GM12878 (cell line): ENCODE measurements at regions not wholly inside any gene's neighbourhood (a gene's known extent, or its start where the extent isn't known, plus 50 kb on each side); places are given as distances from the start of the nearest gene placed in this dataset.

Experiments used
- ATAC-seq: fragments of 200-7000 bp; cut with Tn5 transposase; 3 replicates; pipeline ENCODE4 v1.9.1; 2020; ENCODE audit warnings: mild to moderate bottlenecking, moderate library complexity
- BruUV-seq: library from RNA; stranded (reverse); fragments of 400-500 nt; replicated peaks from 2 replicates; lab custom pipeline; 2021; lab: Mats Ljungman, UMichigan
- CTCF ChIA-PET: fragments of 300-600 bp; sonication (Branson Sonifier 250); formaldehyde crosslinking; extraction: SDS; loops from one replicate; lab custom pipeline; 2021; ENCODE audit warnings: inconsistent platforms; lab: Yijun Ruan, JAX
- POLR2A ChIA-PET: fragments of 350-600 bp; formaldehyde crosslinking; extraction: SDS; loops from one replicate; lab custom pipeline; 2021; ENCODE audit warnings: inconsistent platforms; lab: Charles Lee
- RAD21 ChIA-PET: fragments of 300-600 bp; sonication (Branson Sonifier 250); formaldehyde crosslinking; loops from one replicate; lab custom pipeline; 2023; ENCODE audit warnings: antibody characterized with exemption; ENCODE audit not compliant: unreplicated experiment; lab: Charles Lee
- SMC1A ChIA-PET: fragments of 300-600 bp; sonication (Branson Sonifier 250); formaldehyde crosslinking; loops from one replicate; lab custom pipeline; 2023; ENCODE audit not compliant: unreplicated experiment, uncharacterized antibody; lab: Charles Lee
- DNase-seq: peaks from one replicate; pipeline ENCODE4 v3.0.0-alpha.2; 2011; ENCODE audit warnings: low read depth, low spot score
- FAIRE-seq: peaks from 3 replicates; lab custom pipeline; 2011; peaks lifted over from hg19 to GRCh38; lab: Jason Lieb, UNC
- H2AFZ ChIP-seq: 2 replicates; pipeline ENCODE4 v1.6.0; 2011; ENCODE audit warnings: low read depth, low read length, control low read depth; ENCODE audit not compliant: control insufficient read depth
- H3K27ac ChIP-seq: 2 replicates; pipeline ENCODE4 v1.5.1; 2011; ENCODE audit warnings: control low read depth; ENCODE audit not compliant: control insufficient read depth, insufficient read depth
- H3K27me3 ChIP-seq, 2 experiments: replicated peaks in 1 of 2; 2 replicates each; pipeline versions ENCODE4 v1.6.0 to v1.6.1; 2011; ENCODE audit warnings: low read length in 1 of 2; ENCODE audit not compliant: control insufficient read depth in 2 of 2, insufficient read depth in 2 of 2
- H3K36me3 ChIP-seq, 2 experiments: 2 replicates each; pipeline ENCODE4 v1.5.1; 2011; ENCODE audit warnings: low read length in 1 of 2; ENCODE audit not compliant: control insufficient read depth in 2 of 2, insufficient read depth in 2 of 2
- H3K4me1 ChIP-seq: 2 replicates; pipeline ENCODE4 v1.6.1; 2011; ENCODE audit warnings: mild to moderate bottlenecking, low read length, moderate library complexity, mixed read lengths; ENCODE audit not compliant: control insufficient read depth, insufficient read depth
- H3K4me2 ChIP-seq: 2 replicates; pipeline ENCODE4 v1.6.0; 2011; ENCODE audit warnings: control low read depth; ENCODE audit not compliant: control insufficient read depth, insufficient read depth
- H3K4me3 ChIP-seq: fragments of 200-600 bp; sonication (generic); 2 replicates; pipeline ENCODE4 v1.5.1; 2016
- H3K79me2 ChIP-seq: 2 replicates; pipeline ENCODE4 v1.6.0; 2011; ENCODE audit warnings: low read length; ENCODE audit not compliant: control insufficient read depth, insufficient read depth
- H3K9ac ChIP-seq: 2 replicates; pipeline ENCODE4 v1.8.0; 2011; ENCODE audit warnings: low read length, control low read depth, mixed read lengths; ENCODE audit not compliant: control insufficient read depth, insufficient read depth
- H3K9me3 ChIP-seq: replicated peaks from 3 replicates; pipeline ENCODE4 v1.5.1; 2011; ENCODE audit warnings: mild to moderate bottlenecking, low read length; ENCODE audit not compliant: control insufficient read depth, insufficient read depth
- H4K20me1 ChIP-seq: 2 replicates; pipeline ENCODE4 v1.6.0; 2011; ENCODE audit not compliant: control insufficient read depth, insufficient read depth
- CHD2 ChIP-seq: IDR thresholded peaks from 2 replicates; pipeline ENCODE4 v1.6.1; 2011; ENCODE audit warnings: low read depth, low read length, improper control_type of control experiment, borderline replicate concordance
- HDAC2 ChIP-seq: fragments of 200-600 bp; sonication (generic); IDR thresholded peaks from 2 replicates; pipeline ENCODE4 v1.6.1; 2017
- HDAC6 ChIP-seq: fragments of 200-600 bp; sonication (generic); IDR thresholded peaks from one replicate; pipeline ENCODE4 v1.8.0; 2017; ENCODE audit warnings: antibody characterized with exemption; ENCODE audit not compliant: unreplicated experiment
- IKZF1 ChIP-seq: fragments of 450-650 bp; conservative IDR thresholded peaks from 2 replicates; pipeline ENCODE4 v1.6.1; 2017; ENCODE audit warnings: antibody characterized with exemption, mild to moderate bottlenecking
- MEF2A ChIP-seq: IDR thresholded peaks from 2 replicates; pipeline ENCODE4 v1.6.1; 2011; ENCODE audit warnings: low read depth, mild to moderate bottlenecking, low read length, moderate library complexity; ENCODE audit not compliant: insufficient read depth
- NRF1 ChIP-seq: conservative IDR thresholded peaks from 2 replicates; pipeline ENCODE4 v1.6.1; 2011; ENCODE audit warnings: mild to moderate bottlenecking, low read depth, low read length, improper control_type of control experiment
- POLR2AphosphoS2 ChIP-seq: IDR thresholded peaks from 2 replicates; pipeline ENCODE4 v1.6.1; 2011; ENCODE audit warnings: low read depth, mild to moderate bottlenecking, low read length, improper control_type of control experiment, moderate library complexity
- ZBED1 ChIP-seq: IDR thresholded peaks from 2 replicates; pipeline ENCODE4 v1.6.1; 2016; ENCODE audit warnings: borderline replicate concordance
- ZNF207 ChIP-seq: fragments of 450-650 bp; IDR thresholded peaks from 2 replicates; pipeline ENCODE4 v1.6.1; 2014; ENCODE audit warnings: antibody characterized with exemption, mild to moderate bottlenecking, borderline replicate concordance
- ZZZ3 ChIP-seq: IDR thresholded peaks from 2 replicates; pipeline ENCODE4 v1.6.1; 2011; ENCODE audit warnings: low read depth; ENCODE audit not compliant: control insufficient read depth, insufficient read length
- WGBS: methylation state at CpG from one replicate; pipeline ENCODE4 v1.1.6; 2016; ENCODE audit warnings: low lambda C conversion rate; ENCODE audit not compliant: insufficient replicate concordance, insufficient coverage; ENCODE audit errors: missing lambda C conversion rate; 5-methylcytosine and 5-hydroxymethylcytosine counted together
- in situ Hi-C: fragments of 300-500 bp; cut with MboI; formaldehyde crosslinking; loops from 9 replicates; pipeline ENCODE4 v1.14.3; 2018; ENCODE audit warnings: mixed read lengths
- intact Hi-C: fragments of 100-400 bp; cut with micrococcal nuclease; formaldehyde crosslinking; loops from one replicate; pipeline ENCODE4 v1.14.2; 2022; ENCODE audit not compliant: unreplicated experiment
- TF ChIP-seq, protein P1 (sequence below): IDR thresholded peaks from 2 replicates; pipeline ENCODE4 v1.6.1; 2011; ENCODE audit warnings: borderline replicate concordance, low read depth, mild to moderate bottlenecking, moderate library complexity, mixed read lengths, low read length; ENCODE audit not compliant: insufficient read depth; ENCODE audit errors: extremely low read length
- TF ChIP-seq, protein P2 (sequence below): IDR thresholded peaks from 2 replicates; pipeline ENCODE4 v1.6.1; 2012; ENCODE audit warnings: improper control_type of control experiment, low read depth, low read length; ENCODE audit not compliant: insufficient replicate concordance
- TF ChIP-seq, protein P3 (sequence below): fragments of 450-650 bp; IDR thresholded peaks from 2 replicates; pipeline ENCODE4 v1.6.1; 2016; ENCODE audit warnings: mild to moderate bottlenecking

DNA sequence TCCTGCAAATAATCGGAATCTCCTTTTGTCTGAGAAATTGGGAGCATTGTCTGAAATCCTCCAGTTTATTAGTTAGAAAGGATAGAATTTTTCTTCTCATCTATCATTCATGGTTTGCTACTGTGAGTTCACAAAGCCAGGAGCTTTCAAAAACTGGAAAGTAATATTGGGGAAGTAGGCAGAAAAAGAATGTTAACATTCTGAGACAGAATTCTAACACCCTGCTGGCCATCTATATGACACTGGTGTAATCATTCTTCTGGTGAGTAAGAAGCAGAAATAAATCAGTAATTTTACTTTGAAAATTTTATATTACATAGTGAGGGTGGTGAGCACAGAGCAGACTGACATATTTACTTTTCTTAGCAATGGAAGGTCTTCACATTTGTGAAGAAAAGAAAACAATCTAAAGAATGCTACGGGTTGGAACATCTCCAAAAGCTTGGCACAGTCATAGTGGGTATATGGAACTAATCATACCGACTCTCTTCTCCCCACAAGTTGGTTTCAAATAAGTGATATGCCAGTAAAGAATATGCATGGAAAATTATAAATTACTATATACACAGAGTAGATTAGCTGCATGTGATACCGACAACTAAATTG, 344.9 kb downstream of the LPIN1 start:
- no peaks in the 10 kb centered on the region for H3K4me1 ChIP-seq
- no peak overlapping the region for H3K4me2 ChIP-seq
- BruUV-seq: no TSS peak
- H2AFZ ChIP-seq: no peak overlapping the region
- H3K79me2 ChIP-seq: no peaks in the 10 kb centered on the region
- no peaks in the 10 kb centered on the region for H3K36me3 ChIP-seq
- FAIRE-seq: no peak
- RAD21 ChIA-PET: interaction anchor here (1.3 kb wide), 1 partner anchor 85 kb away, joined by 3 read pairs; no protein-coding TSS in a partner anchor
- no peak for DNase-seq
- no peak overlapping the region for H3K27ac ChIP-seq
- intact Hi-C loops (no loop called here), in situ Hi-C loops (no loop called here)
- POLR2A ChIA-PET: interaction anchor here (0.6 kb wide), 1 partner anchor 688 kb away, joined by 7 read pairs; no protein-coding TSS in a partner anchor
- no peaks in the 10 kb centered on the region; the same call in 2 of the 3 replicates for H3K9me3 ChIP-seq
- CTCF ChIA-PET: interaction anchor here (1.4 kb wide), 1 partner anchor 20 kb away, joined by 3 read pairs; no protein-coding TSS in a partner anchor
- H3K9ac ChIP-seq: no peak overlapping the region
- no peaks in the 10 kb centered on the region for H3K27me3 ChIP-seq
- no peak overlapping the region for H3K4me3 ChIP-seq
- no peak for ATAC-seq
- SMC1A ChIA-PET: interaction anchor here (1.5 kb wide), 1 partner anchor 9 kb away, joined by 3 read pairs; no protein-coding TSS in a partner anchor
- H4K20me1 ChIP-seq: no peaks in the 10 kb centered on the region
- TF ChIP-seq, protein P1, sequence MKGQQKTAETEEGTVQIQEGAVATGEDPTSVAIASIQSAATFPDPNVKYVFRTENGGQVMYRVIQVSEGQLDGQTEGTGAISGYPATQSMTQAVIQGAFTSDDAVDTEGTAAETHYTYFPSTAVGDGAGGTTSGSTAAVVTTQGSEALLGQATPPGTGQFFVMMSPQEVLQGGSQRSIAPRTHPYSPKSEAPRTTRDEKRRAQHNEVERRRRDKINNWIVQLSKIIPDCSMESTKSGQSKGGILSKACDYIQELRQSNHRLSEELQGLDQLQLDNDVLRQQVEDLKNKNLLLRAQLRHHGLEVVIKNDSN: no peak
- no peak for TF ChIP-seq ZBED1
- no peak for TF ChIP-seq HDAC6
- no peak for TF ChIP-seq MEF2A
- TF ChIP-seq IKZF1: no peak
- TF ChIP-seq HDAC2: no peak
- TF ChIP-seq, protein P2, sequence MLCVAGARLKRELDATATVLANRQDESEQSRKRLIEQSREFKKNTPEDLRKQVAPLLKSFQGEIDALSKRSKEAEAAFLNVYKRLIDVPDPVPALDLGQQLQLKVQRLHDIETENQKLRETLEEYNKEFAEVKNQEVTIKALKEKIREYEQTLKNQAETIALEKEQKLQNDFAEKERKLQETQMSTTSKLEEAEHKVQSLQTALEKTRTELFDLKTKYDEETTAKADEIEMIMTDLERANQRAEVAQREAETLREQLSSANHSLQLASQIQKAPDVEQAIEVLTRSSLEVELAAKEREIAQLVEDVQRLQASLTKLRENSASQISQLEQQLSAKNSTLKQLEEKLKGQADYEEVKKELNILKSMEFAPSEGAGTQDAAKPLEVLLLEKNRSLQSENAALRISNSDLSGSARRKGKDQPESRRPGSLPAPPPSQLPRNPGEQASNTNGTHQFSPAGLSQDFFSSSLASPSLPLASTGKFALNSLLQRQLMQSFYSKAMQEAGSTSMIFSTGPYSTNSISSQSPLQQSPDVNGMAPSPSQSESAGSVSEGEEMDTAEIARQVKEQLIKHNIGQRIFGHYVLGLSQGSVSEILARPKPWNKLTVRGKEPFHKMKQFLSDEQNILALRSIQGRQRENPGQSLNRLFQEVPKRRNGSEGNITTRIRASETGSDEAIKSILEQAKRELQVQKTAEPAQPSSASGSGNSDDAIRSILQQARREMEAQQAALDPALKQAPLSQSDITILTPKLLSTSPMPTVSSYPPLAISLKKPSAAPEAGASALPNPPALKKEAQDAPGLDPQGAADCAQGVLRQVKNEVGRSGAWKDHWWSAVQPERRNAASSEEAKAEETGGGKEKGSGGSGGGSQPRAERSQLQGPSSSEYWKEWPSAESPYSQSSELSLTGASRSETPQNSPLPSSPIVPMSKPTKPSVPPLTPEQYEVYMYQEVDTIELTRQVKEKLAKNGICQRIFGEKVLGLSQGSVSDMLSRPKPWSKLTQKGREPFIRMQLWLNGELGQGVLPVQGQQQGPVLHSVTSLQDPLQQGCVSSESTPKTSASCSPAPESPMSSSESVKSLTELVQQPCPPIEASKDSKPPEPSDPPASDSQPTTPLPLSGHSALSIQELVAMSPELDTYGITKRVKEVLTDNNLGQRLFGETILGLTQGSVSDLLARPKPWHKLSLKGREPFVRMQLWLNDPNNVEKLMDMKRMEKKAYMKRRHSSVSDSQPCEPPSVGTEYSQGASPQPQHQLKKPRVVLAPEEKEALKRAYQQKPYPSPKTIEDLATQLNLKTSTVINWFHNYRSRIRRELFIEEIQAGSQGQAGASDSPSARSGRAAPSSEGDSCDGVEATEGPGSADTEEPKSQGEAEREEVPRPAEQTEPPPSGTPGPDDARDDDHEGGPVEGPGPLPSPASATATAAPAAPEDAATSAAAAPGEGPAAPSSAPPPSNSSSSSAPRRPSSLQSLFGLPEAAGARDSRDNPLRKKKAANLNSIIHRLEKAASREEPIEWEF: no peak
- TF ChIP-seq NRF1: no peak
- TF ChIP-seq CHD2: no peak
- TF ChIP-seq, protein P3, sequence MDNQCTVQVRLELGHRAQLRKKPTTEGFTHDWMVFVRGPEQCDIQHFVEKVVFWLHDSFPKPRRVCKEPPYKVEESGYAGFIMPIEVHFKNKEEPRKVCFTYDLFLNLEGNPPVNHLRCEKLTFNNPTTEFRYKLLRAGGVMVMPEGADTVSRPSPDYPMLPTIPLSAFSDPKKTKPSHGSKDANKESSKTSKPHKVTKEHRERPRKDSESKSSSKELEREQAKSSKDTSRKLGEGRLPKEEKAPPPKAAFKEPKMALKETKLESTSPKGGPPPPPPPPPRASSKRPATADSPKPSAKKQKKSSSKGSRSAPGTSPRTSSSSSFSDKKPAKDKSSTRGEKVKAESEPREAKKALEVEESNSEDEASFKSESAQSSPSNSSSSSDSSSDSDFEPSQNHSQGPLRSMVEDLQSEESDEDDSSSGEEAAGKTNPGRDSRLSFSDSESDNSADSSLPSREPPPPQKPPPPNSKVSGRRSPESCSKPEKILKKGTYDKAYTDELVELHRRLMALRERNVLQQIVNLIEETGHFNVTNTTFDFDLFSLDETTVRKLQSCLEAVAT: no peak
- TF ChIP-seq ZNF207: no peak
- TF ChIP-seq POLR2AphosphoS2: no peak
- TF ChIP-seq ZZZ3: no peak
- TF ChIP-seq, all 136 proteins: peak for 0
- WGBS: 81% methylated on average over 4 of the region's 4 CpGs
